IPS DF 4.7 (cell line): ENCODE measurements at regions not wholly inside any gene's neighbourhood (a gene's known extent, or its start where the extent isn't known, plus 50 kb on each side); places are given as distances from the start of the nearest gene placed in this dataset.
"Not testable (repeated sequence)": the region's sequence is repeated elsewhere in the genome, so short reads cannot be mapped to it uniquely, and the experiment has no call there.

Experiments used
- DNase-seq: peaks from one replicate; pipeline ENCODE4 v3.0.0-alpha.2; 2013; ENCODE audit warnings: low spot score; ENCODE audit errors: extremely low read depth

GRCh38 chr2:223460774-223461211, 141.4 kb downstream of the SCG2 start:
- no peak for DNase-seq

- DNase-seq = no peak
These were observed 138.1 kb downstream of the SCG2 start for GRCh38 chr2:223464071-223464470.

- DNase-seq = no peak
These were observed 136.4 kb downstream of the SCG2 start for GRCh38 chr2:223465793-223466192.

- DNase-seq = no peak
These were observed 135.0 kb downstream of the SCG2 start for GRCh38 chr2:223467196-223467595.

- no peak for DNase-seq
These were observed 132.7 kb downstream of the SCG2 start for GRCh38 chr2:223469270-223470046.

GRCh38 chr2:223470602-223471001, 131.6 kb downstream of the SCG2 start:
- DNase-seq = no peak

- DNase-seq = no peak
These were observed 129.4 kb downstream of the SCG2 start for GRCh38 chr2:223472771-223473170.

- DNase-seq = no peak
These were observed 127.3 kb downstream of the SCG2 start for GRCh38 chr2:223474893-223475292.

- no peak for DNase-seq
These were observed 126.3 kb downstream of the SCG2 start for GRCh38 chr2:223475901-223476300.

- no peak for DNase-seq
These were observed 124.8 kb downstream of the SCG2 start for GRCh38 chr2:223477318-223477717.

GRCh38 chr2:223481486-223481885, 120.7 kb downstream of the SCG2 start:
- no peak for DNase-seq

- no peak for DNase-seq
These were observed 115.4 kb downstream of the SCG2 start for GRCh38 chr2:223486751-223487150.

- no peak for DNase-seq
These were observed 114.8 kb downstream of the SCG2 start for GRCh38 chr2:223487214-223487846.

GRCh38 chr2:223488814-223489213, 113.3 kb downstream of the SCG2 start:
- DNase-seq = no peak

GRCh38 chr2:223494496-223494895, 107.7 kb downstream of the SCG2 start:
- DNase-seq = no peak

- no peak for DNase-seq
These were observed 107.2 kb downstream of the SCG2 start for GRCh38 chr2:223494942-223495341.

- DNase-seq = not testable (repeated sequence)
These were observed 105.3 kb downstream of the SCG2 start for GRCh38 chr2:223496853-223497252.

- no peak for DNase-seq
These were observed 101.5 kb downstream of the SCG2 start for GRCh38 chr2:223500709-223501108.

- no peak for DNase-seq
These were observed 100.5 kb downstream of the SCG2 start for GRCh38 chr2:223501641-223502040.

GRCh38 chr2:223503746-223504145, 98.4 kb downstream of the SCG2 start:
- no peak for DNase-seq

GRCh38 chr2:223508372-223508771, 93.8 kb downstream of the SCG2 start:
- no peak for DNase-seq

- DNase-seq = no peak
These were observed 91.4 kb downstream of the SCG2 start for GRCh38 chr2:223510713-223511112.

GRCh38 chr2:223511168-223511567, 91.0 kb downstream of the SCG2 start:
- DNase-seq = no peak
